ENCODE measurements at regions not wholly inside any gene's neighbourhood (a gene's known extent, or its start where the extent isn't known, plus 50 kb on each side); places are given as distances from the start of the nearest gene placed in this dataset.
"Not testable (repeated sequence)": the region's sequence is repeated elsewhere in the genome, so short reads cannot be mapped to it uniquely, and the experiment has no call there.

DNA sequence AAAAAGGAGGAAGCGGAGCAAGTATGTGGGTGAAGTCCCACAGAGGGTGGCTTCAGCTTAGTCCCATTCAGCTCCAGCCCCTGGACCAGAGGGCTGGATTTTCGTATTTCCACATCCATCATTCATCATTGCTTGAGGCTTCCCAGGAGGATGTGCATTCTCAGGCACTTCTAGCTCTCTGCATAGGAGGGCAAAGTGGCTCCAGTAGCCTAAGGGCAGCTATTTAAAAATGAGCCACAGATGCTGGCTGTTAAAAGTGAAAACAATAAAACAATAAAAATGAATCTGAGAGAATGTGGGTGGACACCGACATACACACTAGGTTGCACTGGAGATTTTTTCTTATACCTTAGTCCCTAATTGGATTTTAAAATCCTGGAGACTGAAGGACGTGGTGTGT, 629.2 kb upstream of the ZNF385D start:
- Mint-ChIP-seq H3K27ac (no peak overlapping the region), H3K9me3 (peaks cover 6% of the 10 kb centered on the region), H3K27me3 (no peaks in the 10 kb centered on the region), H3K36me3 (ENCODE audit: low read depth) (no peaks in the 10 kb centered on the region), H3K4me3 (no peak overlapping the region), H3K4me1 (no peaks in the 10 kb centered on the region)
- no peak for ATAC-seq (replicated peaks)

DNA sequence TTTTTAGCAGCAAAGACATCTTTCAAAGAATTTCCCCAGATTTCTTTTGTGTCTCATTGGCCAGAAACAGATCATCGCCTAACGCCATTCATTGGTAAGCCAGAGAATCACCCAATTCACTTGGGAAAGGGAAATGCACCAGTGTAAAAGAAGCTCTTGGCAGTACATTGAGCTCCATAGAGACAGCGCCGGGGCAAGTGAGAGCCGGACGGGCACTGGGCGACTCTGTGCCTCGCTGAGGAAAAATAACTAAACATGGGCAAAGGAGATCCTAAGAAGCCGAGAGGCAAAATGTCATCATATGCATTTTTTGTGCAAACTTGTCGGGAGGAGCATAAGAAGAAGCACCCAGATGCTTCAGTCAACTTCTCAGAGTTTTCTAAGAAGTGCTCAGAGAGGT, 630.6 kb upstream of the ZNF385D start:
- H3K27ac Mint-ChIP-seq; H3K4me3 Mint-ChIP-seq; H3K36me3 Mint-ChIP-seq (ENCODE audit: low read depth): not testable (repeated sequence)

DNA sequence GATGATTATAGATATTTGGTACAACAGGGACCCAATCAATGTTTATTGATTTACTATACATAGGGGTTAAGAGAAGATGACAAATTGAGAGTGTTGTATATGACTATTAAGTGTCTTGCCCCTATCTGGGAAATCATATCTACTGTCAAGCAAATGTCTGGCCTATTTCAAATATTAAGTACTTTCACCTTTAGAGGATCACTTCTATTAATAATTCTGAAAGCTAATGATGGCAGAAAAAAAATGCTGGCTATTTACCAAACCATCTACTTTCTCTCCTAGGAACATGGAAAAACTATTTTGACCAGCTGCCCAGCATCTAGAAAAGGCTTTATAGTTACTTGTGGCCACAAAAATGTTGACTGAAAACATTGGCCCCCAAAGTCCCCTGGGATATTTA, 632.3 kb upstream of the ZNF385D start:
- H3K27me3 Mint-ChIP-seq = no peaks in the 10 kb centered on the region
- no peak overlapping the region for H3K4me3 Mint-ChIP-seq
- H3K36me3 Mint-ChIP-seq (ENCODE audit: low read depth) = no peaks in the 10 kb centered on the region
- H3K27ac Mint-ChIP-seq = no peak overlapping the region
- H3K4me1 Mint-ChIP-seq = no peaks in the 10 kb centered on the region
- H3K9me3 Mint-ChIP-seq = peaks cover 5% of the 10 kb centered on the region
- ATAC-seq (replicated peaks) = no peak

More for the DNA sequence above, 630.6 kb upstream of the ZNF385D start:
- H3K4me1 Mint-ChIP-seq; H3K9me3 Mint-ChIP-seq; ATAC-seq (replicated peaks); H3K27me3 Mint-ChIP-seq: not testable (repeated sequence)

DNA sequence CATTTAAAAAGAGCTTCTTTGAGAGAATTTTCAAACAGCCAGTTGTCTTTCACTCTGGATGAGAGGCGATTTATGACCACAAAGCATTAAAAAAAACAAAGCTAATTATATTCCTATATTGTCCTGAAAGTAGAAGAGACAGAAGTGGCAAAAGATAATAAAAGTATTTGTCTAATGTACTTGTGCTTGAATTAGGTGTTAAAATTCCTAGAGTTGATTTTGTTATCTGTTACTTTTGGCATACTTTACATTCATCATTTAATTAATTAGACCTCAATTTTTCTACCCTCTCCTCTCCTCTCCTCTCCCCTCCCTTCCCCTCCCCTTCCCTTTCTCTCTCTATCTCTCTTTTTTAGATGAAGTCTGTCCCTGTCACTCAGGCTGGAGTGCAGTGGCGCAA, 635.1 kb upstream of the ZNF385D start:
- Mint-ChIP-seq H3K9me3 (peaks cover 5% of the 10 kb centered on the region), H3K36me3 (ENCODE audit: low read depth) (no peaks in the 10 kb centered on the region), H3K4me3 (no peak overlapping the region), H3K4me1 (no peaks in the 10 kb centered on the region), H3K27me3 (no peaks in the 10 kb centered on the region), H3K27ac (no peak overlapping the region)
- ATAC-seq (replicated peaks) = no peak

DNA sequence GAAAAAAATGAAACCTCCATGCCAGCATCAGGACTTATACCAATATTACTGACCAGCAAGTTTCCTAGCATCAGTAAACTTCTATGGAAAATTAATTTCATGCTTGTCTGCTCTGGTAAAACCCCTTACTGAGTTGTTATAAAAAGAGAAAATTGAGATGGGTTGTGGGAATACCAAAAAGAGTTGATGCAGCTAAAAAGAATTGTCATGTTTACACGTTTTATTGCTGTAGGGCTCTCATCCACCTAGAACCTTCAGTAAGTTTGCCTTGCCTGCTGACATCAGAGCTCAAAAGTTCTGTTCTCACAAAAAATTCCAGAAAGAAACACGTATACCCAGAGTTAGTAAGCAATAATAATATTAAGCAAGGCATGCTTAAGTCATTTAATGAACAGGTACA, 641.3 kb upstream of the ZNF385D start:
- Mint-ChIP-seq H3K27me3 (no peaks in the 10 kb centered on the region), H3K36me3 (ENCODE audit: low read depth) (no peaks in the 10 kb centered on the region), H3K27ac (no peak overlapping the region), H3K4me3 (no peak overlapping the region), H3K4me1 (no peaks in the 10 kb centered on the region), H3K9me3 (peaks cover 5% of the 10 kb centered on the region)
- ATAC-seq (replicated peaks) = no peak

DNA sequence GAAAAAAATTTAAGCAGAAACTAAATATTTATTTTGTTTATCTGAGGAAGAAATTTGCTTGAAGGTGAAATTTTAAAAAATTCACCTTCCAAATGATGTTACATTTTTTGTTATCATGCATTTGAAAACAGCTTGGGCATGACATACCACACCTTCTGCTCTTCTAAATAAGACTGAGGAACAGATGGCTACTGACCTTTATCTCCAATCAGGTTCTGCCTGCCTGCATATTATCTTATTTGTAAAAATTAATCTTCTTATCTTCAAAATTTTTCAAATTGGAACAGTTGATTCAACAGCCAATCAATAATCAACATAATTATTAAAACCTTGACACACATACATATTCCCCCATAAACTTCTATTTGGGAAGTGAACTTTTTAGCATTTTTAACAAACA, 641.8 kb upstream of the ZNF385D start:
- Mint-ChIP-seq H3K4me3 (no peak overlapping the region), H3K9me3 (peaks cover 7% of the 10 kb centered on the region), H3K27ac (no peak overlapping the region), H3K36me3 (ENCODE audit: low read depth) (no peaks in the 10 kb centered on the region), H3K4me1 (no peaks in the 10 kb centered on the region), H3K27me3 (no peaks in the 10 kb centered on the region)
- no peak for ATAC-seq (replicated peaks)

DNA sequence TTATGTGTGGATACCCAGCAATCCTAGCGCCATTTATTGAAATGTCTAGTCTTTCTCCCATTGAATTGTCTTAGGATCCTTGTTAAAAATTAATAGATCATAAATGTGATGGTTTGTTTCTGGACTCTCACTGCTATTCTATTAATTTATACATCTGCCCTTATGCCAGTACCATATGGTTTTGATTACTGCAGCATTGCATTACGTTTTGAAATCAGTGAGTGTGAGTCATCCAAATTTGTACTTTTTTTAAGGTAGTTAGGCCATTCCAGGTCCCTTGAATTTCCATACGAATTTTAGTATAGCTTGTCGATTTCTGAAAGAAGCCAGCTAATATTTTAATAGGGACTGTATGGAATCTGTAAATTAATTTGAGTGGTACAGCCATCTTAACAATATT, 648.6 kb upstream of the ZNF385D start:
- Mint-ChIP-seq H3K9me3 (peaks cover 7% of the 10 kb centered on the region), H3K4me1 (no peaks in the 10 kb centered on the region), H3K27me3 (no peaks in the 10 kb centered on the region), H3K27ac (no peak overlapping the region), H3K36me3 (ENCODE audit: low read depth) (no peaks in the 10 kb centered on the region), H3K4me3 (no peak overlapping the region)
- no peak for ATAC-seq (replicated peaks)

DNA sequence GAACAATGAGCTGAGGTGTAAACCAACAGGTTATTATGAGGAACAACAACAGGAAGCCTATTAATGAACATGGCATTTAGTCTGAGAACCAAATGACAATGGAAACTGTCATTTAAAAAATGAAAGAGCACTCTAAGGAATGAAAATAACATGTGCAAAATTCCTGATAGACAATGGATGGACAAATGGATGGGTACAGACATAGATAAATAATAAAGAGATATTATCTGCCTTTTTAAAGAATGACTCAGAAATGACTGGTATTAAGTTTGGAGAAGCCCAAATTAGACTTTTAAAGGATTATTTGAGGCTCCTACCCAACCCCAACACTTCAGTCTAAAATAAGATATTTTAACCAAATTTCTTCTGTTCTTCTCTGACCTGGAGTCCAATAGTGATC, 650.5 kb upstream of the ZNF385D start:
- H3K4me1 Mint-ChIP-seq = no peaks in the 10 kb centered on the region
- H3K27ac Mint-ChIP-seq = no peak overlapping the region
- no peak overlapping the region for H3K4me3 Mint-ChIP-seq
- no peaks in the 10 kb centered on the region for H3K27me3 Mint-ChIP-seq
- no peak for ATAC-seq (replicated peaks)
- H3K36me3 Mint-ChIP-seq (ENCODE audit: low read depth) = no peaks in the 10 kb centered on the region
- H3K9me3 Mint-ChIP-seq = peaks cover 7% of the 10 kb centered on the region

DNA sequence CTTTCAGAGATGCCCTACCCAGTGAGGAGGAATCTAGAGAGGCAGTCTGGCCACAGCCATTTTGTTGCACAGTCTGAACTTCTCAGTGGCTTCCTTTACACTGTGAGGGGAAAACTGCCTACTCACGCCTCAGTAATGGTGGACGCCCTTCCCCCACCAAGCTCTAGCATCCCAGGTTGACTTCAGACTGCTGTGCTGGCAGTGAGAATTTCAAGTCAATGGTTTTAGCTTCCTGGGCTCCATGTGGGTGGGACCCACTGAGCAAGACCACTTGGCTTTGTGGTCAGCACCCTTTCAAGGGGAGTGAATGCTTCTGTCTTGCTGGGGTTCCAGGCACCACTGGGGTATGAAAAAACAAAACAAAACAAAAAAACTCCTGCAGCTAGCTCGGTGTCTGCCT, 663.2 kb upstream of the ZNF385D start:
- H3K36me3 Mint-ChIP-seq (ENCODE audit: low read depth) = no peaks in the 10 kb centered on the region
- H3K9me3 Mint-ChIP-seq = peaks cover 24% of the 10 kb centered on the region
- no peak overlapping the region for H3K27ac Mint-ChIP-seq
- ATAC-seq (replicated peaks) = no peak
- H3K4me1 Mint-ChIP-seq = no peaks in the 10 kb centered on the region
- no peak overlapping the region for H3K4me3 Mint-ChIP-seq
- no peaks in the 10 kb centered on the region for H3K27me3 Mint-ChIP-seq

DNA sequence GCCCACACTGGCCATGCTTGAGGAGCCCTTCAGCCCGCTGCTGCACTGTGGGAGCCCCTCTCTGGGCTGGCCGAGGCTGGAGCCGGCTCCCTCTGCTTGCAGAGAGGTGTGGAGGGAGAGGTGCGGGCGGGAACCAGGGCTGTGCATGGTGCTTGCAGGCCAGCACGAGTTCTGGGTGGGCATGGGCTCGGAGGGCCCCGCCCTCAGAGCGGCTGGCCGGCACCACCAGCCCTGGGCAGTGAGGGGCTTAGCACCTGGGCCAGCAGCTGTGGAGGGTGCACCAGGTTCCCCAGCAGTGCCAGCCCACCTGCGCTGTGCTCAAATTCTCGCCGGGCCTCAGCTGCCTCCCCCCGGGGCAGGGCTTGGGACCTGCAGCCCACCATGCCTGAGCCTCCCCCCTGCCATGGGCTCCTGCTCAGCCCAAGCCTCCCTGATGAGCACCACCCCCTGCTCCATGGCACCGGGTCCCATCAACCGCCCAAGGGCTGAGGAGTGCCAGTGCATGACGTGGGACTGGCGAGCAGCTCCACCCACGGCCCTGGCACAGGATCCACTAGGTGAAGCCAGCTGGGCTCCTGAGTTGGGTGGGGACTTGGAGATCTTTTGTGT, 665.9 kb upstream of the ZNF385D start:
- not testable (repeated sequence) for ATAC-seq (replicated peaks); H3K4me3 Mint-ChIP-seq; H3K27ac Mint-ChIP-seq; H3K36me3 Mint-ChIP-seq (ENCODE audit: low read depth); H3K4me1 Mint-ChIP-seq; H3K27me3 Mint-ChIP-seq
- H3K9me3 Mint-ChIP-seq = peaks cover 26% of the 10 kb centered on the region

DNA sequence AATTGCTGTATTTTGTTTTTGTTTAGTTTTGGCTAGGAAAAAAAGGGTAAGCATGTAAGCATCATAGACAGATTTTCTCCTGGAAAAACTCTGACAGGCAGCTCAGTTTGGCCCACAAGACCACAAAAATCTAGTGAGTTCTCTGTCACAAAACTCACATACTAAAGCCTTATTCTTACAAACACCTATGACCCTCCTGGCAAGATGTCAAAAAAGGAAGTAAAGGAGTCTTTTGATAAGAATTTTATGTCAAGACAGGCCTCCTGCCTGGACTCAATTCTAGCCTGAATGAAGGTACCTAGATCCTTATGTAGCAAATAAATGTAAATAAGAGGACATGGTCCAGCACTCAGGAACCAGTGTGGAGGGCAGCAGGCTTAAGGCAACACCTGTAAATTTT, 668.3 kb upstream of the ZNF385D start:
- Mint-ChIP-seq H3K27ac (no peak overlapping the region), H3K4me3 (no peak overlapping the region), H3K27me3 (no peaks in the 10 kb centered on the region), H3K36me3 (ENCODE audit: low read depth) (no peaks in the 10 kb centered on the region), H3K4me1 (no peaks in the 10 kb centered on the region), H3K9me3 (peaks cover 15% of the 10 kb centered on the region)
- no peak for ATAC-seq (replicated peaks)

DNA sequence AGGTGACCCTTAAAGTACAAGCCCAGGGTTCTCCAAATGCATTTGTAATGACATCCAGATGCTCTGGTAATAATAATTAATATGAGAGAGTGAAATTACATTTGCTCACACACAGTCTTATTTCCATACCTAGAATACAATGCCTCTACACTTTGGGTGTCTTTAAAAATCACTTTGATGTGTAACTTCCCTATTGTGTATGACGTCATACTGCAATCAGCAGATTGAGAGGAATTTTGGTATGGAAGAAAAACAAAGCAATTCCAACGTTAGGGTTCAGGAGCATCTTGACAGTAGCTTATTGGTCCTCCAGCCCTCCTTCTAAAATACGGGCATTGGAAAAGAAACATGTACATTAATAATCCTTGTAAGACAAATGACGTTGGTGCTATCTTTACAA, 670.6 kb upstream of the ZNF385D start:
- H3K4me3 Mint-ChIP-seq = no peak overlapping the region
- no peaks in the 10 kb centered on the region for H3K4me1 Mint-ChIP-seq
- H3K9me3 Mint-ChIP-seq = peaks cover 13% of the 10 kb centered on the region
- H3K36me3 Mint-ChIP-seq (ENCODE audit: low read depth) = no peaks in the 10 kb centered on the region
- no peaks in the 10 kb centered on the region for H3K27me3 Mint-ChIP-seq
- ATAC-seq (replicated peaks) = no peak
- no peak overlapping the region for H3K27ac Mint-ChIP-seq

DNA sequence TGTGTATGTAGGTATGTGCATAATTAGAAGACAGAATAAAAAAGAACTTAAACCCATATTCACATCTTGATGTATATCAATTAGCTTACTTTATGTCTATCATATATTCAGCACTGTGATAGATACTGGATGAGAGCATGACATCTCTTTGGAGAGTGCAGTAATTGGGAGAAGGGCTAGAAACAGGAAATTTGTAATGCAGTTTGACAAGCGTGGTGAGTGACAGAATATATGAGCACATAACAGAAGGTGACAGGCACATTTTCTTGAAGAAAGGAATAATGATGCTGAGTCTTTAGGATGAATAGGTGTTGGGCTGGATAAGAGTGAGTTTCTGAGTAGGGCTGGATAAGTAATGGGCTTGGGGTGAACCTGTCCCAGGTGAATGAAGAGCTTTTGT, 680.3 kb upstream of the ZNF385D start:
- Mint-ChIP-seq H3K27me3 (no peaks in the 10 kb centered on the region), H3K4me3 (no peak overlapping the region), H3K36me3 (ENCODE audit: low read depth) (no peaks in the 10 kb centered on the region), H3K4me1 (no peaks in the 10 kb centered on the region), H3K9me3 (peaks cover 3% of the 10 kb centered on the region), H3K27ac (no peak overlapping the region)
- no peak for ATAC-seq (replicated peaks)

DNA sequence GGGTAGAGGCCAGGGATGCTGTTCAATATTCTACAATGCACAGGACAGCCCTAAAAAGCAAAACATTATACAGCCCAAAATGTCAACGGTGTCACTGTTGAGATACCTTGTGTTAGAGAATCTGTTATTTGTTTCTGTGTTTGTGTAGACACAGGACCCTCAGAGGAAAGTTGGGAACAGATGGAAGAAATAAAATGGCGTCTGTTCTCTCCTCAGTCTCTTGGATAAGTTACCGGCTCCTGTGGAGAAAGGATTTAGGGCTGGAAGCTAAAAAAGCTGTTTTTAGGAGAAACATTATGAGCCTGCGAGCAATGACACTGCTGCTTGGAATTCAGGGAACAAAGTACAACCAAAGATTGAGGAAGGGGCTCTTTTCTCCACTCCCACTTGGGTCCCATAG, 688.6 kb upstream of the ZNF385D start:
- Mint-ChIP-seq H3K9me3 (peaks cover 19% of the 10 kb centered on the region), H3K27ac (no peak overlapping the region), H3K27me3 (no peaks in the 10 kb centered on the region), H3K4me1 (no peaks in the 10 kb centered on the region), H3K4me3 (no peak overlapping the region), H3K36me3 (ENCODE audit: low read depth) (no peaks in the 10 kb centered on the region)
- no peak for ATAC-seq (replicated peaks)

DNA sequence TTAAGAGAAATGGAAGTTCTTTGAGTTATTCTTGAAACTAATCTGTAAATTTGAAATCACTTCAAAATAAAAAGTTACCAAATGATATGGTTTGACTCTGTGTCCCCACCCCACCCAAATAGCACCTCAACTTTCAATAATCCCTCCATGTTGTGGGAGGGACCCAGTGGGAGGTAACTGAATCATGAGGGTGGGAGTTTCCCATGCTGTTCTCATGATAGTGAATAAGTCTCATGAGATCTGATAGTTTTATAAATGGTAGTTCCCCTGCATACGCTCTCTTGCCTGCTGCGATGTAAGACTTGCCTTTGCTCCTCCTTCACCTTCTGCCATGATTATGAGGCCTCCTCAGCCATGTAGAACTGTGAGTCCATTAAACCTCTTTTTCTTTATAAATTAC, 690.7 kb upstream of the ZNF385D start:
- H3K4me1 Mint-ChIP-seq = no peaks in the 10 kb centered on the region
- no peak overlapping the region for H3K27ac Mint-ChIP-seq
- peaks cover 23% of the 10 kb centered on the region for H3K9me3 Mint-ChIP-seq
- ATAC-seq (replicated peaks) = no peak
- no peaks in the 10 kb centered on the region for H3K27me3 Mint-ChIP-seq
- H3K36me3 Mint-ChIP-seq (ENCODE audit: low read depth) = no peaks in the 10 kb centered on the region
- no peak overlapping the region for H3K4me3 Mint-ChIP-seq

DNA sequence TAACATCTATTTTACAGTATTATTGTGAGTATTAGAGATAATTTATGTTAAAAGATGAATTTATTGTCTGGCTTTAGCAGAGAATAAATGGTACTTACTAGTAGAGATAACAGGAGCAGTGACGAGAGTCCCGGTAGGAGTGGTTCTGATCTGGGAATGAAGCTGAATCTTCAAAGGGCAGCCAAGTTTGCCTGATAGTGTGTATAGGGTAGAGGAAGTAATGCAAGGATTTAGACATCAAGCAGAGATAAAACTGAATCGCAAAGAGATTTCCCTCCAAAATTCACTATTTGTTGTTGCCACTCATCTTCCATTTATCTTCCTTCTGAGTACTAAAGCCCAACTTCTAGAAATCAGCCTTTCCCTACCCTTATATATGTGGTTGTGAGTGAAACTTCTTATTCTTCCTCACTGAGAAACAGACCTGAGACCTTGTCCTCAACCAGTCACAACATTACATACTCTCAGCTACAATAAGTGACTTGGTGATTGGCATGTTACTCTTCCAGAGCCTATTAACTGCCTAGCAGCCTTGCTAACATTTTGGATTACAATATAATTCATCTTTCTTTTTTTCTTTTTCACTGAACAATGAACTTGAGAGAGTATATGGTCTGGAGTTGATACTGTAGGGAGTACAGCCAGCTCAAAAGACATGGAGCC, 692.7 kb upstream of the ZNF385D start:
- no peak overlapping the region for H3K4me3 Mint-ChIP-seq
- no peak for ATAC-seq (replicated peaks)
- H3K36me3 Mint-ChIP-seq (ENCODE audit: low read depth) = no peaks in the 10 kb centered on the region
- H3K4me1 Mint-ChIP-seq = no peaks in the 10 kb centered on the region
- H3K9me3 Mint-ChIP-seq = peaks cover 22% of the 10 kb centered on the region
- no peaks in the 10 kb centered on the region for H3K27me3 Mint-ChIP-seq
- no peak overlapping the region for H3K27ac Mint-ChIP-seq

Data from activated T-helper 17 cell treated with anti-CD3 and anti-CD28 coated beads, Interleukin-2, amount 50 U/mL, for 72 hours (primary cell).